HFF-Myc (cell line): ENCODE measurements at regions not wholly inside any gene's neighbourhood (a gene's known extent, or its start where the extent isn't known, plus 50 kb on each side); places are given as distances from the start of the nearest gene placed in this dataset.

Experiments
- DNase-seq: peaks from one replicate; pipeline ENCODE4 v3.0.0-alpha.2; 2011; ENCODE audit warnings: low read depth; ENCODE audit errors: extremely low read depth
- H3K4me3 ChIP-seq: replicated peaks from 2 replicates; pipeline ENCODE4 v1.5.1; 2011; ENCODE audit warnings: low read depth, mild to moderate bottlenecking, control low read depth, low read length
- TF ChIP-seq, protein P1 (sequence below): IDR thresholded peaks from 2 replicates; pipeline ENCODE4 v1.5.1; 2012; ENCODE audit warnings: mild to moderate bottlenecking, low read depth, low read length, control low read depth; ENCODE audit errors: missing control alignments

GRCh38 chr1:232204269-232204668 is 425.7 kb downstream of the SIPA1L2 start:
- TF ChIP-seq, protein P1, sequence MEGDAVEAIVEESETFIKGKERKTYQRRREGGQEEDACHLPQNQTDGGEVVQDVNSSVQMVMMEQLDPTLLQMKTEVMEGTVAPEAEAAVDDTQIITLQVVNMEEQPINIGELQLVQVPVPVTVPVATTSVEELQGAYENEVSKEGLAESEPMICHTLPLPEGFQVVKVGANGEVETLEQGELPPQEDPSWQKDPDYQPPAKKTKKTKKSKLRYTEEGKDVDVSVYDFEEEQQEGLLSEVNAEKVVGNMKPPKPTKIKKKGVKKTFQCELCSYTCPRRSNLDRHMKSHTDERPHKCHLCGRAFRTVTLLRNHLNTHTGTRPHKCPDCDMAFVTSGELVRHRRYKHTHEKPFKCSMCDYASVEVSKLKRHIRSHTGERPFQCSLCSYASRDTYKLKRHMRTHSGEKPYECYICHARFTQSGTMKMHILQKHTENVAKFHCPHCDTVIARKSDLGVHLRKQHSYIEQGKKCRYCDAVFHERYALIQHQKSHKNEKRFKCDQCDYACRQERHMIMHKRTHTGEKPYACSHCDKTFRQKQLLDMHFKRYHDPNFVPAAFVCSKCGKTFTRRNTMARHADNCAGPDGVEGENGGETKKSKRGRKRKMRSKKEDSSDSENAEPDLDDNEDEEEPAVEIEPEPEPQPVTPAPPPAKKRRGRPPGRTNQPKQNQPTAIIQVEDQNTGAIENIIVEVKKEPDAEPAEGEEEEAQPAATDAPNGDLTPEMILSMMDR, result no peak
- H3K4me3 ChIP-seq, result no peak overlapping the region
- DNase-seq, result no peak

- no peak overlapping the region for H3K4me3 ChIP-seq
- TF ChIP-seq, protein P1, result no peak
- no peak for DNase-seq
Measured at GRCh38 chr1:232201024-232201423, 428.9 kb downstream of the SIPA1L2 start.

- no peak for DNase-seq
- TF ChIP-seq, protein P1, result no peak
- H3K4me3 ChIP-seq, result no peak overlapping the region
Measured at GRCh38 chr1:232196042-232196441, 433.9 kb downstream of the SIPA1L2 start.

DNA sequence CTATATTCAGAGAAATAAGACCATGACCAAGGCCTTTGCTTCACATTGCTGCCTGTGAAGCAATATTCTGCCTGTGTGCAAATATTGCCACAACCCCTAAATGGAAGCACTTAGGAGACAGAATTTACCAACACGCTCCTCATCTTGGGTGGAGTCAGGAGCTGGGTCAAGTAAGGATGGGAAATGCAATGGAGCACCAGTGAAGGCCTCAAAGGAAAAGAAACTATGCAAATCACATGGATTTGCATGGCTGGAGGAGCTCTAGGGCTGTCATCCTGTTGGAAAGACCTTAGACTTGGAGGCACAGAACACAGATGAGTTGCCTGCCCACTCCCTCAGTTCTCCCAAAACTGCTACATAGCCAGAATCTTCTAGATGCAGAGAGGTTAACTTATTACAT is 435.5 kb downstream of the SIPA1L2 start:
- H3K4me3 ChIP-seq, result no peak overlapping the region
- TF ChIP-seq, protein P1, result no peak
- no peak for DNase-seq

DNA sequence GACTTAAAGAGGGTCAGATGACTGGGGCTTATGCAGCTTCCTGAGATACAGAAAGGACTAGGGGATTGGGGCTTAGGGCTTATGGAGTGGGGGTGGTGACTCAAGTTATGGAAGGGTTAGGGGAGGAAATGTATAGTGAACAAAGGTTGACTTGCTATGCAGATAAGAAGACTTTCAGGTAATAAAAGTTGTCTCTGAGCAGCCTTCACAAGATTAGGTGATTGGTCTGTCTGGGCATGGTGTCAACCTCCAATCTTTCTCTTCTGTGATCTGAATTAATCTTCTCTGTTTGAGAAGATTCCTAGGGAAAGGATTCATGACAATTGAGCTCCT is 436.5 kb downstream of the SIPA1L2 start:
- TF ChIP-seq, protein P1, result no peak
- H3K4me3 ChIP-seq, result no peak overlapping the region
- DNase-seq, result no peak

GRCh38 chr1:232192781-232193450 is 437.0 kb downstream of the SIPA1L2 start:
- no peak for DNase-seq
- no peak overlapping the region for H3K4me3 ChIP-seq
- TF ChIP-seq, protein P1, result no peak

DNA sequence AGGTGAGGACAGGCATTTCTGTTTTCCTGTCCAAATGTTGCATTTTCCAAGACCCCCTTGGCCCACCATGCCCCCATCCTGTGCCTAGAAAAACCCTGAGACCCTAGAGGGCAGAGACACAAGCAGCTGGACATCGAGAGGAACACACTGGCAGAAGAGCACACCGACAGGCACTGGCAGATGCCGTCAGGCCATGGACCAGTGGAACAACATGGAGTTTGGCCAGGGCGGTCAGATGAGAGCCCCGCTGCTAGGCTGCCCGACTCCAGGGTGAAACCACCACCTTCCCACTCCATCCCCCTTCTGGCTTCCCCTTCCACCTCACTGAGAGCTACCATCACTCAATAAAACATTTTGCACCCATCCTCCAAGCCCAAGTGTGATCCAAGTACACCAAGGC is 438.4 kb downstream of the SIPA1L2 start:
- H3K4me3 ChIP-seq, result no peak overlapping the region
- TF ChIP-seq, protein P1, result no peak
- no peak for DNase-seq
